PFSK-1 (cell line): ENCODE measurements at regions not wholly inside any gene's neighbourhood (a gene's known extent, or its start where the extent isn't known, plus 50 kb on each side); places are given as distances from the start of the nearest gene placed in this dataset.

Experiments used
- FOXP2 ChIP-seq: optimal IDR thresholded peaks from 2 replicates; pipeline ENCODE3; 2011; ENCODE audit warnings: borderline replicate concordance, control low read depth, inconsistent platforms; ENCODE audit not compliant: insufficient read depth; ENCODE audit errors: extremely low read length, extremely low read depth
- POLR2AphosphoS5 ChIP-seq: IDR thresholded peaks from 2 replicates; pipeline ENCODE4 v1.6.1; 2012; ENCODE audit warnings: low read depth, mild to moderate bottlenecking, control low read depth, low read length, moderate library complexity
- REST ChIP-seq, 2 experiments: IDR thresholded peaks; 2 replicates each; pipeline versions ENCODE4 v1.6.1 to v1.8.0; 2011 to 2012; ENCODE audit warnings: low read depth in 2 of 2, low read length in 2 of 2, control low read depth in 1 of 2, inconsistent platforms in 1 of 2, mild to moderate bottlenecking in 1 of 2, moderate library complexity in 1 of 2; ENCODE audit not compliant: insufficient read depth in 1 of 2
- SIN3A ChIP-seq: IDR thresholded peaks from 2 replicates; pipeline ENCODE4 v1.6.1; 2012; ENCODE audit warnings: mild to moderate bottlenecking, low read length, moderate library complexity, borderline replicate concordance; ENCODE audit not compliant: insufficient read depth
- TAF1 ChIP-seq: IDR thresholded peaks from 2 replicates; pipeline ENCODE4 v1.6.1; 2012; ENCODE audit warnings: low read length, control low read depth, borderline replicate concordance; ENCODE audit not compliant: insufficient read depth

DNA sequence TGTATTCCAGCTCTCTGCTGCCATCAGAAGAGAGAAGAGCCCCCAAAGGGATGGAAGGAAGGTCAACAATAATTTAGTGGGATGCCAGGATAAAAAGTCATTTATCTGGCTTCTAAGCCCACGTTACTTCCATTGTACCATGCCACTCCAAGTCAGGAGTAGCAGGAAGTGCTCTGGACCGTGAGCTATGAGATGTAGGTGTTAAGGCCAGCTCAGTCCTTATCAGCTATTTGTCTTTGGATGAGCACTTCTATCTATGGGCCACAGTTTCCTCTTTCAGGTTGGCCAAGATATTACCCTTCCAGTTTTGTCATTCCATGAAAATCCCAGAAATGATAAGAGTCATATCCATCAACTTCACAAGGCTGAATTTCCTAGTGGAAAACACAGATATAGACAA is 119.4 kb upstream of the CACUL1 start:
- TF ChIP-seq TAF1, result no peak
- no peak for TF ChIP-seq POLR2AphosphoS5
- TF ChIP-seq SIN3A, result no peak
- no peak for TF ChIP-seq REST (IDR thresholded peaks at IDR 0.05; ENCODE audit: insufficient read depth in 1 of 2, low read depth in 2 of 2, low read length in 2 of 2)
- no peak for TF ChIP-seq FOXP2
